Superior temporal gyrus (tissue), 1 donor: ENCODE measurements at regions not wholly inside any gene's neighbourhood (a gene's known extent, or its start where the extent isn't known, plus 50 kb on each side); places are given as distances from the start of the nearest gene placed in this dataset.
"Not testable (repeated sequence)": the region's sequence is repeated elsewhere in the genome, so short reads cannot be mapped to it uniquely, and the experiment has no call there.

Experiments used
- DNase-seq: peaks from one replicate; pipeline ENCODE4 v3.0.0-alpha.2; 2016; ENCODE audit errors: extremely low spot score

DNA sequence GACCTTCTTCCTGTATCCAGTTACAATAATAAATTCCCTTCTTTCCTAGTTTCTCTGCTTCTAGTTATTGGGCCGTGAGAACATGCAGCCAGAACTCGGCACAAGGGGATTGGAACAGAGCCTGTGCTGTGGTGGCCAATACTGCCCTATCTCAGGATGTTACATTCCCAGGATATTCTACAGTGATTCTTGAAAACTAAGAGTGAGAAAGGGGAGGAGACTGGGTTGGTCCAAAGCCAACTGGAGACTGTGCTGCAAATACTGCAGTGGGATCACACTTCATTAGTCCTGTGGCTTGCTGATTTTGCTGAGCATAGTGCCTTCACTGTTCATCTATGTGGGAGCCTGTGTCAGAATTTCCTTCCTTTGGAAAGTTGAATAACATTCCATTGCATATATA is 456.8 kb downstream of the RPIA start:
- not testable (repeated sequence) for DNase-seq

DNA sequence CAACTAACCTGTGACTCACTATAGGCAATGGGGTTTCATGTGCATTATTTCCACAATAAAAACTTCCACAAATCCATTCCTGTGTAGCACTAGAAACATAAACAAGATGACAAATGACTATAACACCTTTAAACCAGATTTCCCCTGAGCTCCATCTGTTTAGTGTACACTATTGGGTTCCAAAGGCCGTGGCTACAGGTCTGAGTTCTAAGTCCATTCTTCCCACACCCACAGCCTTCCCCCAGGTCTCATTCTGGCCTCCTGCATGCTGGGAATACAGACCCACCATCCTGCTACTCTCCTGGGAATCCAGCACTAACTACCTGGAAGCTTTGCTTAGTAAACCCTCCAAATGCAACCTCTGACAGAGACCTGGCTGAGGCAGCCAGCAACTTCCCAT is 460.2 kb downstream of the RPIA start:
- DNase-seq = not testable (repeated sequence)

DNA sequence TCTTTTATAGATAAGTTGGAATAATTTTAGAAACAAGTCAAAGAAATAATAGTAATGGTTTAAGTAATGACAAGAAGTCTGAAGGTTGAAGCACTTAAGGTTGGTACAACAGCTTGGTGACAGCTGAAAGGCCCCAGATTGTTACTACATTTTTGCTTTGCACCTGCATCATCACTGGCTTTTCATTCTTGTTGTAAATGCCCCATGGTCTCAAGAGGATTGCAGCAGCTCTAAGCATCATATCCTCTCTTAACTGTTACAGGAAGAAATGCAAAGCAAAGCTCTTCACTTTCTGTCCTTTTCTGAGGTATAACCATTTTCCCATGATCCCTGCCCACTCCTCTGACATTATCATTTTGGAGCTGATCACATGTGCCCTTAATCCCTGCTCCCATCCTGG is 461.0 kb downstream of the RPIA start:
- not testable (repeated sequence) for DNase-seq

GRCh38 chr2:89153210-89153609 is 461.7 kb downstream of the RPIA start:
- DNase-seq = not testable (repeated sequence)

DNA sequence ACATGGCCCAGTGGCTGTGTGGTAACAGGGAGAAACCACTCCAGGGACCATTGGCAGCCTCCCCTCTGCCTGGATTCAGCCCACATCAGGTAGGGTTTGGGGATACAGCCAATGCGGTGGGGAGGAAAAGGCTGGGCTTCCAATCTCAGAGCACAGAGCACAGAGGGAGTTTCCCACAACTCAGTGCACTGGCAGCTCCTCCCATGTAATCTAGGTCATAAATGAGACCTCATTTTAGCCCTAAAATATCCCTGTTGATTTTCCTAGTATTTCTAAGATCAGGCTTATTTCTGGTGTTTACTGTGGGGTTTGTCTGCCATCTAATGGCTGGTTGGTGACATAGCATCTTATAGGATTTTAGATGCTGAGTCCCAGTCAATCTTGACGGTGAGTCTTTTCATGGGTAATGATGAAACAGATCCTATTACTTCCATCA is 462.8 kb downstream of the RPIA start:
- not testable (repeated sequence) for DNase-seq

GRCh38 chr2:89160306-89160705 is 468.8 kb downstream of the RPIA start:
- not testable (repeated sequence) for DNase-seq

DNA sequence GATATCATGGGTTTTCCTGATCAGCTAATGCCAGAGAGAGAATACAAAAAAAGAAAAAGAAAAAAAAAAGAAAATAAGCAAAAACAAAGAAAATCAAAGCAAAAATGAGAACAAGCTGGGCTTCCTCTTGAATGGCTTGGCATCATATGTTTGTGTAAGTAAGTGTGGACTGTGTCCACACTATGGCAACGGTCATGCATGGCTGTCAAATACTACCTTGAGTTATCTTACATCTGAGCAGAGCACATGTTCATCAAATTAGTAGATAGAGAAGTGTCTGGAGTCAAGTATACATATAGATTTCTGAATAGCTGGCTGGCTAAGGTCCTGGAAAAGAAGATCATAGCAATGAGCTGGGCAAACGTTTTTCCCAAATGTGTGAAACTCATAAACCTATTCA is 470.2 kb downstream of the RPIA start:
- not testable (repeated sequence) for DNase-seq

GRCh38 chr2:89170506-89171173 is 479.2 kb downstream of the RPIA start:
- not testable (repeated sequence) for DNase-seq

- DNase-seq = not testable (repeated sequence)
Measured at GRCh38 chr2:89171174-89171519, 479.7 kb downstream of the RPIA start.

- not testable (repeated sequence) for DNase-seq
Measured at GRCh38 chr2:89177004-89177403, 485.5 kb downstream of the RPIA start.

GRCh38 chr2:89182221-89182620 is 490.7 kb downstream of the RPIA start:
- DNase-seq = not testable (repeated sequence)

GRCh38 chr2:89184746-89185145 is 493.3 kb downstream of the RPIA start:
- DNase-seq = not testable (repeated sequence)

DNA sequence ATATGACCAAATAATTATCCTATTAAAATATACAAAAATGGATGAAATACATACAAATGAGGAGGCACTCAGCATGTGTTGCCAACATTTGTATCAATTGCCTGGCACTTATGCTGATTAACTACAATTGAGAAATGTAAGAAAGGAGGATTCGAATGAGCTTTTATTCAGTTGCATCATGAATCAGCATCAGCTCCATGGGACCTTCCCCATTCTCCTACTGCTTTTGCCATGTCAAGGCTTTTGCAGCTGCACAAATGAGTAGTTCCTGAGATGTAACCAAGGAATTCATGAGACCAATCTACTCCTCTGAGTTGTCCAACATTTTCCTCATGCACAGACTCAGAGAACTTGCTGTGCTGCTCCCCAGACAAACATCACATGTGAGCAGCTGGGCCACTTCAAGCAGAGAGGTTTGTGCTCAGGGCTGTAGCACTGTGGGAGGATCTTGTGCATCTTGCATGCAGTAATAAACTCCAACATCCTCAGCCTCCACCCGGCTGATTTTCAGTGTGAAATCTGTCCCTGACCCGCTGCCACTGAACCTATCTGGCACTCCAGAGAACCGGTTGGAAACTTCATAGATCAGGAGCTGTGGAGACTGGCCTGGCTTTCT is 504.3 kb downstream of the RPIA start:
- not testable (repeated sequence) for DNase-seq

GRCh38 chr2:89196719-89197118 is 505.2 kb downstream of the RPIA start:
- not testable (repeated sequence) for DNase-seq

GRCh38 chr2:89198026-89198425 is 506.6 kb downstream of the RPIA start:
- not testable (repeated sequence) for DNase-seq

GRCh38 chr2:89199453-89200246 is 508.2 kb downstream of the RPIA start:
- DNase-seq = not testable (repeated sequence)

DNA sequence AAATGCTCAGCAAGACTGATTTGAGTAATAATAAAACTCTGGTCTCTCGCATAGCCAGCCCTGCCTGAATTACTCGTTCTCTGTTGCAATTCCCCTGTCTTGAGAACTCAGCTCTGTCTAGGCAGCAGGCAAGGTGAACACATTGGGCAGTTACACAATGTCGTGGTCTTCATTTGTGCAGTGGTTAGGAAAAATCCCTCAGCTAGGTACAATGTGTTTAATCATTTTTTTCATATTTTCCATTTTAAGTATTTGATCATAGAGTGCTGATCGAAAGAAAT is 508.7 kb downstream of the RPIA start:
- not testable (repeated sequence) for DNase-seq

DNA sequence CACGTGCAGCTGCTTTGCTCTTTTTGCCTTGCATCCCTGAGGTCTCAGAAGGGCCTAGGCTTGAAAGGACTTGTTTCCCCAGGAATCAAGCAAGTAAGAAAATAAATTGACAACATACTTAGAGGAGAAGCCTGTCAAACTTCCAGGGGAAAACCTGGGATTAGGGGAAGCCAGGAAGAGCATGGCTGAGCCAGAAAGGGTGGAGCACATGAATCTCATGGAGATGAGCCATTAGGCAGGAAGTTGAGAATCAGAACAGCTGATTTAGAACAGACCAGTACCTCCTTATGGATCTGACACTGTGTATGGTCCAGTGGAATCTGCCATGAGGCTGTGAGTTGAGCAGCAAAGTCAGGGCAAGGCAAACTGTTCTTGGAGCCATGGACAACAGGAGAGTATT is 511.0 kb downstream of the RPIA start:
- DNase-seq = not testable (repeated sequence)

DNA sequence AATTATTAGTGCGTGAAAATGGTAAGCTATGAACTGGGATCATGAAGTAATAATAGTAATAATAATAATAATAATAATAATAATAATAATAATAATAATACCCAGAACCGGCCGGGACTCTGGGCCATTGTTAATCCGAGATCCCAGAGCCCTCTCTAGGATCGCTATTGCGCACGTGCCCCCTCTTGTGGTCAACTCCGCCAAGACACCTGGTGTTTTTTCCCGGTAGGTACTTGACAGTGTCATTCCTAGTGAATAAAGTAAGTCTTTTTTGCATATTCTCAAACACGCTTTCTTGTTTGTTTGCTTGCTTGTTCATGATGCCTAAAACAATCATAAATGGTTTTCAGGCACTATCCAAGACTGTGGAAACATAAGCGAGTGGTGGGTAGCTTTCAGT is 513.7 kb downstream of the RPIA start:
- peak; percentile 25 for DNase-seq

DNA sequence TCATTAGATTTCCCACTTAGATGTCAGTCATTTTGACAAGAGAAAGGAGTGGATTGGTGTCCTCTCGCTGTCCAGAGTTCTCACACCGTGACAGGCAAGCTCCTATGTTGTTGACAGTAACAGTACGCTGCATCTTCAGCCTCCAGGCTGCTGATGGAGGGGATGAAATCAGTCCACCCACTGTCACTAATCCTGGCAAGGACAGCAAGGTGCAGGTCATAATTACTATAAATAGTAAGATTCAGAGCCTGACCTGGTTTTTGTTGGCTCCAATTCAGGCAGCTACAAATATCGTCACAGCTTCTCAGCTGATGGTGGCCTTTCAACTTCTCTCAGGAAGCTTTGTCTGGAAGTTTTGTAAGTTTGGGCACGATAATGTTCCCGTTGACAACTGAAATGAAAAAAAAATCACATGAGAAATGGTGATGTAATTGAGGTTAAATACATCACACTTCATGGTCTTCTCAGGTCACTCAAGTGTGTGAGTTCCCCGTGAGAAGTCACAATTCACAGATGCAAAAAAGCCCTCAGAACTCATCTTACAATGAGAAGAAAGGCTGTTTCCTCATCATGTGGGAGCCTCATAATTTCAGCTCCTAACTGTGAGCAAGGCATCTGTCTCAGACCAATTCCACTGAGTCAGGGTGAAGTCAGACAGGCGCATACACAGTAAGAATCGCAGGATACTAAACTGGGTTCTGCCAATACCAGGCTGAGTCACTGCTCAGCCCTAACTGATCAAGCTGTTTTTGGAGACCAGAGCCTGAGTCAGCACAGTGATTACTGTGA is 516.9 kb downstream of the RPIA start:
- DNase-seq = peak; percentile 11

DNA sequence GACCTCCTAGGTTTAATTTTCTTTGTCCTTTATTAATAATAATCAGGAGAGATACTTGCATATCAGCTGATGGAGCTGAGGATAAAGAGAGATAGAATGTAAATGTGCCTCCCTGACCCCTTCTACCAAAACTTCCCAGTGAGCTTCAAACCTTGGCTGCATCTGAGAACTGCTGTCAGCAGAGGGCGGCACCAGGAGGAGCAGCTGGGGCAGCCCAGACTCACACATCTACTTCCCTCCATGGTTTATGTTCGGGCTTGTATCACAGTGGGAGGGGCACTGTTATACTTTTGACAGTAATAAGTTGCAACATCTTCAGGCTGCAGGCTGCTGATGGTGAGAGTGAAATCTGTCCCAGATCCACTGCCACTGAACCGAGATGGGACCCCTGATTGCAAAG is 521.7 kb downstream of the RPIA start:
- DNase-seq = not testable (repeated sequence)

DNA sequence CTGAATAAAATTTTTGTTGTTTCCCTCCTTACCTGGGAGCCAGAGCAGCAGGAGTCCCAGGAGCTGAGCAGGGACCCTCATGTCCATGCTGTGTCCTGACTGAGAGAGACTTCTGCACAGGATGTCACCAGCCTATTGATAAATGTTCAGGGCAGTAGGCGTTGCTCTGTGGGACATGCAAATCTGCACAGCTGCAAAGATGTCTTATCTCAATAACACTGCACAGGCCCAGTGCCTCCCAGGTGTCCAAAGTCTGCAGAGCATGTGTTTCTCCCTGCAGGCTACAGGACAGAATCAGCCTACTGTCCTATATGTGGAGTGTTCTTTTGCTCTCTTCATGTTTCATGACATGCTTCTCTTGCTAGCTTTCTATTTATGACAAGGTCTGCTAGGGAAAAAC is 522.3 kb downstream of the RPIA start:
- DNase-seq = not testable (repeated sequence)
